Transverse colon (tissue), 4 donors: ENCODE measurements at regions not wholly inside any gene's neighbourhood (a gene's known extent, or its start where the extent isn't known, plus 50 kb on each side); places are given as distances from the start of the nearest gene placed in this dataset.

Source experiments
- DNase-seq: peaks from one replicate; pipeline ENCODE4 v3.0.0-alpha.2; 2019
- H3K27ac ChIP-seq, 4 donors: fragments of 200-600 bp; sonication (generic); 2 replicates each; pipeline ENCODE4 v1.5.1; 2016 to 2018; ENCODE audit warnings: inconsistent platforms in 4 of 4
- H3K27me3 ChIP-seq: fragments of 200-600 bp; sonication (generic); 2 replicates; pipeline ENCODE4 v1.5.1; 2017; ENCODE audit warnings: inconsistent platforms
- H3K36me3 ChIP-seq, 4 donors: fragments of 200-600 bp; sonication (generic); 2 replicates each; pipeline ENCODE4 v1.5.1; 2017 to 2019; ENCODE audit warnings: inconsistent platforms in 4 of 4
- H3K4me1 ChIP-seq, 4 donors: fragments of 200-600 bp; sonication (generic); 2 replicates each; pipeline ENCODE4 v1.5.1; 2017 to 2020; ENCODE audit warnings: inconsistent platforms in 4 of 4
- H3K4me3 ChIP-seq, 4 donors: fragments of 200-600 bp; sonication (generic); 1 replicate in 1 of 4; 2 replicates in 3 of 4; pipeline versions ENCODE4 v1.5.1 to v1.6.1; 2017 to 2019; ENCODE audit warnings: inconsistent platforms in 4 of 4
- H3K9me3 ChIP-seq, 2 donors: fragments of 200-600 bp; sonication (generic); 2 replicates each; pipeline ENCODE4 v1.5.1; 2017 to 2019; ENCODE audit warnings: inconsistent platforms in 2 of 2
- EP300 ChIP-seq: sonication (generic); formaldehyde crosslinking; IDR thresholded peaks from one replicate; pipeline ENCODE4 v1.6.1; 2017; ENCODE audit warnings: antibody characterized with exemption, low read depth
- POLR2A ChIP-seq: fragments of 450-650 bp; IDR thresholded peaks from one replicate; pipeline ENCODE4 v1.6.1; 2016; ENCODE audit warnings: antibody characterized with exemption, mild to moderate bottlenecking, moderate library complexity
- POLR2AphosphoS5 ChIP-seq, 3 donors: sonication (generic); formaldehyde crosslinking; IDR thresholded peaks; one replicate each; pipeline ENCODE4 v1.6.1; 2016; ENCODE audit warnings: antibody characterized with exemption in 3 of 3
- WGBS, 2 donors: methylation state at CpG; one replicate each; pipeline ENCODE4 v1.1.5; 2018; ENCODE audit warnings: low coverage in 1 of 2; 5-methylcytosine and 5-hydroxymethylcytosine counted together
- in situ Hi-C, 4 donors: fragments of 200-750 bp; cut with MboI; loops; one replicate each; pipeline versions ENCODE4 v1.15.0 to v1.15.1; 2017; ENCODE audit warnings: low sequenced_read_pairs in 3 of 4, low pct_ligation_motif_present in 1 of 4, low pct_unique_long_range_greater_than_20kb in 1 of 4
- intact Hi-C: fragments of 100-400 bp; cut with DNase I; formaldehyde crosslinking; loops from one replicate; pipeline ENCODE4 v1.15.1; 2023; ENCODE audit warnings: low total_unique reads
- TF ChIP-seq, protein P1 (sequence below), 5 experiments: fragments of 200-600 bp in 3 of 5; fragments of 450-650 bp in 2 of 5; sonication (generic) in 3 of 5; IDR thresholded peaks; 1 replicate in 2 of 5; 2 replicates in 3 of 5; pipeline ENCODE4 v1.5.1; 2016 to 2017; ENCODE audit warnings: antibody characterized with exemption in 5 of 5, inconsistent platforms in 3 of 5, mild to moderate bottlenecking in 2 of 5, moderate library complexity in 1 of 5

DNA sequence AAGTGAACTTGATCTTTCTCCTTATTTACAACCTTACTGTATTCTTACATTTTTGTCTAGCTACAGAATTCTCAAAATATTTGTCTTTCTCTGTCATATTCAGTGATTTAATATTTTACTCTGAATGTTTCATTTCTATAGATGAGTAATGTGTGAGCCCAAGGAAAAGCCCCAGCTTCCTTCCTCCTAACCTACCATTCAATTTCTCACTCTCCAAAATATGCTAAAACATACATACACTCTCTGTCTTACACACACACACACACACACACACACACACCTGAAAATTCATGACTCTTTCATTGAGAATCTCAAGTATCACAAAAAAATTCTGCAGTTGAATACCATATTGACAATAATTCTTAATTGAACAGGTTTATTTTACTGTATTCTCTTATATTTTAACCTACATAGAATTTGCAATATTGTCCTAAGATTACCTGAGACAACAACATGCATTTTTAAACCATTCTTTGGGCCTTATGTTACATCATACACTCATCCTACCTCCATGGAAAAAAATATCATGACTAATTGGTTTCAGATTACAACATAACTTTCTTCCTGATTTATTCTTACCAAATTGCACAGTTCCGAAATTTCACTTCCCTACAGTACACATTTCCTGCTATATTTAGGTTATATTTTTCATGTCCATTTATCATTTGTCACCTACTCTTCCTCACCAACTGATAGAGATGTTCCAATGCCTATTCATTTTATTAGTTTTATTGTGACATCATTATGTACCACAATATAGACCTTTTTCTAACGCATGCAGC is 1965.6 kb upstream of the PCDH20 start:
- Histone ChIP-seq H3K4me1 (no peaks in the 10 kb centered on the region), H3K4me3 (no peak overlapping the region), H3K27ac (no peak overlapping the region), H3K9me3 (no peaks in the 10 kb centered on the region), H3K36me3 (no peaks in the 10 kb centered on the region), H3K27me3 (no peaks in the 10 kb centered on the region)
- no peak for DNase-seq
- intact Hi-C loops (no loop called here), in situ Hi-C loops (no loop called here)
- 81 to 92% methylated on average over 2 of the region's 2 CpGs for WGBS, 2 donors
- no peak for TF ChIP-seq POLR2AphosphoS5 (IDR thresholded peaks at IDR 0.05)
- TF ChIP-seq POLR2A: no peak
- no peak for TF ChIP-seq EP300
- TF ChIP-seq, protein P1, sequence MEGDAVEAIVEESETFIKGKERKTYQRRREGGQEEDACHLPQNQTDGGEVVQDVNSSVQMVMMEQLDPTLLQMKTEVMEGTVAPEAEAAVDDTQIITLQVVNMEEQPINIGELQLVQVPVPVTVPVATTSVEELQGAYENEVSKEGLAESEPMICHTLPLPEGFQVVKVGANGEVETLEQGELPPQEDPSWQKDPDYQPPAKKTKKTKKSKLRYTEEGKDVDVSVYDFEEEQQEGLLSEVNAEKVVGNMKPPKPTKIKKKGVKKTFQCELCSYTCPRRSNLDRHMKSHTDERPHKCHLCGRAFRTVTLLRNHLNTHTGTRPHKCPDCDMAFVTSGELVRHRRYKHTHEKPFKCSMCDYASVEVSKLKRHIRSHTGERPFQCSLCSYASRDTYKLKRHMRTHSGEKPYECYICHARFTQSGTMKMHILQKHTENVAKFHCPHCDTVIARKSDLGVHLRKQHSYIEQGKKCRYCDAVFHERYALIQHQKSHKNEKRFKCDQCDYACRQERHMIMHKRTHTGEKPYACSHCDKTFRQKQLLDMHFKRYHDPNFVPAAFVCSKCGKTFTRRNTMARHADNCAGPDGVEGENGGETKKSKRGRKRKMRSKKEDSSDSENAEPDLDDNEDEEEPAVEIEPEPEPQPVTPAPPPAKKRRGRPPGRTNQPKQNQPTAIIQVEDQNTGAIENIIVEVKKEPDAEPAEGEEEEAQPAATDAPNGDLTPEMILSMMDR (IDR thresholded peaks at IDR 0.05): no peak

DNA sequence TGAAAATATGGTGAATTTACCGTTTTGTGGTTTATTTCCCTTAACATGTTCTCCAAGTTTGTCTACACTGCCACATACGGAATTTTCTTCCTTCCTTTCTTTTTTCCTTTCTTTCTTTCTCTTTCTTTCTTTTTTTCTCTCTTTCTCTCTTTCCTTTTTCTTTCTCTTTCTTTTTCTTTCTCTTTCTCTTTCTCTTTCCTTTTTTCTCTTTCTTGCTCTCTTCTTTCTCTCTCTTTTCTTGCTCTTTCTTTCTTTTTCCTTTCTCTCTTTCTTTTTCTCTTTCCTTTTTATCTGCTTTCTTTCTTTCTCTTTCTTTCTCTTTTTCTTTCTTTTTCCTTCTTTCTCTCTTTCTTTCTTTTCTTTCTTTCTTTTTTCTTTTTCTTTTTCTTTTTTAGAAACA is 1962.3 kb upstream of the PCDH20 start:
- no peak overlapping the region for H3K4me3 ChIP-seq
- no peaks in the 10 kb centered on the region for H3K27me3 ChIP-seq
- H3K27ac ChIP-seq: no peak overlapping the region
- no peaks in the 10 kb centered on the region for H3K9me3 ChIP-seq
- H3K36me3 ChIP-seq: no peaks in the 10 kb centered on the region
- DNase-seq: no peak
- in situ Hi-C loops: no loop called here
- H3K4me1 ChIP-seq: no peaks in the 10 kb centered on the region
- TF ChIP-seq, protein P1 (IDR thresholded peaks at IDR 0.05): no peak
- TF ChIP-seq POLR2AphosphoS5 (IDR thresholded peaks at IDR 0.05) (no peak), EP300 (no peak), POLR2A (no peak)
- intact Hi-C loops: no loop called here
- 64 to 67% methylated on average over 2 of the region's 2 CpGs for whole genome bisulfite sequencing, 2 donors

DNA sequence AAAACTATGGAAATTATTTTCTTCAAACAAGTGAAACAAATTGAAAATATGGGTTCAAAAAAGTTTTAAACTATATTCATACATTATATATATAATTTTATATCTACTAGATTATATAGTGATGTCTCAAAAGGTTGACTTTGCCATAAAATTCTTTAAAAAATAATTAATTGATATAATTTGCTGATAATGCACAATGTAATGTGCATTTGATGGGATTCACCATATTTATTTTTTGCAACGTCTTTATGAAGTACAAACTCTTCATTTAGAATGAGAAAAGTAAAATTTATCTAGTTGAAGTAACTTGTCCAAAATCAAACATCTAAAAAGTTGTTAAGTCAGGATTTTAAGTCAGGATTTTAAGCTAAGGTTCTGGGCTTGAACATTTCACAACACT is 1954.5 kb upstream of the PCDH20 start:
- no peaks in the 10 kb centered on the region for H3K27me3 ChIP-seq
- no peaks in the 10 kb centered on the region for H3K36me3 ChIP-seq
- DNase-seq: no peak
- intact Hi-C loops (loop anchor here (5.0 kb wide), 1 partner anchor 812 kb away; no protein-coding TSS in a partner anchor), in situ Hi-C loops (no loop called here)
- no peak overlapping the region for H3K27ac ChIP-seq
- WGBS, 2 donors: 29 to 35% methylated on average over 1 of the region's 1 CpG
- H3K4me3 ChIP-seq: no peak overlapping the region
- no peaks in the 10 kb centered on the region for H3K4me1 ChIP-seq
- no peak for TF ChIP-seq EP300
- TF ChIP-seq POLR2A: no peak
- no peak for TF ChIP-seq POLR2AphosphoS5 (IDR thresholded peaks at IDR 0.05)
- TF ChIP-seq, protein P1 (IDR thresholded peaks at IDR 0.05): no peak
- H3K9me3 ChIP-seq: no peaks in the 10 kb centered on the region

DNA sequence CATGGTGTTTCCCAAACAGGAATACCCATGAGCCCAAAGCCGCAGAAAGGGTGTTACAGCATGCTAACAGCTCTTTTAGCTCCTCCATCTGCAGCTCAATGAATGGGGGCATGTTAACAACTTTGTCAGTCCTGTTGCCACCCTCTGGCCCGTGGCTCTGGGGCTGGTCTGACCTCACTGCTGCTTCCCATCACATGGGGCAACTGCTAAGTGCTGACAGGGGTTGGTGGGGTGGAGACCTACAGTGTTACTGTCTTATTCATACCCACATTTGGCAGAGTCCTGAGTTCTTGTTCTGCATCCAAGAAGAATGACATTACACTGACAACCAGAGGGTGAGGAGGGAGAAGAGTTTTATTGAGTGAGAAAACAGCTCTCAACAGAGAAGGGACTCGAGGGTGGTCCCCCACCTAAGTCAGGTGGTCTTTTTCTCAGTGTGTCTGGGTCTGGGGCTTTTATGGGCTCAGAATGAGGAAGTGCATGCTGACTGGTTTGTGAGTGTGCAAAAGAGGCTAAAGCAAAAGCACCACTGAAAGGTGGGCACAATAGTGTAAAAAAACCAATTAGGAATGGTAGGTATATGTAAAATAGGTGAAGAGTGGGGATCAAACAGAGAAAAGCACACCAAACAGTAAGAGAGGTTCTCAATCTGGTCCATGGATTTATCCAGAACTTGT is 1952.0 kb upstream of the PCDH20 start:
- intact Hi-C loops (no loop called here), in situ Hi-C loops (no loop called here)
- no peaks in the 10 kb centered on the region for H3K27me3 ChIP-seq
- H3K4me1 ChIP-seq: no peaks in the 10 kb centered on the region
- no peaks in the 10 kb centered on the region for H3K9me3 ChIP-seq
- no peak for TF ChIP-seq EP300
- TF ChIP-seq, protein P1 (IDR thresholded peaks at IDR 0.05): no peak
- no peak for TF ChIP-seq POLR2A
- no peak for TF ChIP-seq POLR2AphosphoS5 (IDR thresholded peaks at IDR 0.05)
- H3K4me3 ChIP-seq: no peak overlapping the region
- H3K27ac ChIP-seq: no peak overlapping the region
- no peaks in the 10 kb centered on the region for H3K36me3 ChIP-seq
- 49 to 70% methylated on average over 2 to 3 of the region's 3 CpGs for WGBS, 2 donors
- DNase-seq: no peak
